Glutamatergic neuron (in vitro differentiated cells): ENCODE measurements at regions not wholly inside any gene's neighbourhood (a gene's known extent, or its start where the extent isn't known, plus 50 kb on each side); places are given as distances from the start of the nearest gene placed in this dataset.

Source experiments
- DNase-seq: peaks from one replicate; pipeline ENCODE4 v3.0.0; 2022
- H3K27ac Mint-ChIP-seq: one replicate; pipeline ENCODE4 v1.8.0; 2020; ENCODE audit warnings: mild to moderate bottlenecking, mixed read lengths, inconsistent platforms; ENCODE audit not compliant: unreplicated experiment
- H3K27me3 Mint-ChIP-seq: one replicate; pipeline ENCODE4 v1.8.0; 2020; ENCODE audit warnings: mild to moderate bottlenecking, moderate library complexity, mixed read lengths, inconsistent platforms; ENCODE audit not compliant: unreplicated experiment
- H3K36me3 Mint-ChIP-seq: one replicate; pipeline ENCODE4 v1.8.0; 2020; ENCODE audit warnings: mild to moderate bottlenecking, mixed read lengths, inconsistent platforms; ENCODE audit not compliant: unreplicated experiment
- H3K4me1 Mint-ChIP-seq: one replicate; pipeline ENCODE4 v1.8.0; 2020; ENCODE audit warnings: mild to moderate bottlenecking, low read depth, mixed read lengths, inconsistent platforms; ENCODE audit not compliant: unreplicated experiment
- H3K4me3 Mint-ChIP-seq: one replicate; pipeline ENCODE4 v1.8.0; 2020; ENCODE audit warnings: mild to moderate bottlenecking, mixed read lengths, inconsistent platforms; ENCODE audit not compliant: unreplicated experiment
- H3K9me3 Mint-ChIP-seq: one replicate; pipeline ENCODE4 v1.8.0; 2020; ENCODE audit warnings: mild to moderate bottlenecking, moderate library complexity, mixed read lengths, inconsistent platforms; ENCODE audit not compliant: unreplicated experiment
- CTCF ChIP-seq: fragments of 200-600 bp; sonication (generic); IDR thresholded peaks from one replicate; pipeline ENCODE4 v1.5.0; 2021; ENCODE audit not compliant: partially characterized antibody, unreplicated experiment

GRCh38 chr2:199024224-199024623 is 433.5 kb downstream of the SATB2 start:
- H3K27me3 Mint-ChIP-seq = no peaks in the 10 kb centered on the region
- no peak overlapping the region for H3K27ac Mint-ChIP-seq
- H3K4me3 Mint-ChIP-seq = no peak overlapping the region
- no peak for TF ChIP-seq CTCF
- no peaks in the 10 kb centered on the region for H3K9me3 Mint-ChIP-seq
- H3K4me1 Mint-ChIP-seq = peaks cover 8% of the 10 kb centered on the region
- no peaks in the 10 kb centered on the region for H3K36me3 Mint-ChIP-seq
- DNase-seq = no peak

GRCh38 chr2:199019898-199020507 is 437.7 kb downstream of the SATB2 start:
- H3K4me3 Mint-ChIP-seq = no peak overlapping the region
- TF ChIP-seq CTCF = peak; percentile 70
- peaks cover 5% of the 10 kb centered on the region for H3K4me1 Mint-ChIP-seq
- H3K36me3 Mint-ChIP-seq = no peaks in the 10 kb centered on the region
- H3K27me3 Mint-ChIP-seq = no peaks in the 10 kb centered on the region
- H3K27ac Mint-ChIP-seq = no peak overlapping the region
- DNase-seq = peak; percentile 33
- no peaks in the 10 kb centered on the region for H3K9me3 Mint-ChIP-seq

- Mint-ChIP-seq H3K4me1 (peaks cover 1% of the 10 kb centered on the region), H3K27ac (no peak overlapping the region), H3K36me3 (no peaks in the 10 kb centered on the region), H3K27me3 (no peaks in the 10 kb centered on the region), H3K9me3 (no peaks in the 10 kb centered on the region), H3K4me3 (no peak overlapping the region)
- TF ChIP-seq CTCF = no peak
- no peak for DNase-seq
Observed at GRCh38 chr2:199018826-199019225, 438.9 kb downstream of the SATB2 start.

GRCh38 chr2:199015072-199015471 is 442.7 kb downstream of the SATB2 start:
- no peak overlapping the region for H3K27ac Mint-ChIP-seq
- no peaks in the 10 kb centered on the region for H3K9me3 Mint-ChIP-seq
- TF ChIP-seq CTCF = no peak
- no peaks in the 10 kb centered on the region for H3K27me3 Mint-ChIP-seq
- H3K4me1 Mint-ChIP-seq = peaks cover 1% of the 10 kb centered on the region
- DNase-seq = no peak
- no peak overlapping the region for H3K4me3 Mint-ChIP-seq
- H3K36me3 Mint-ChIP-seq = no peaks in the 10 kb centered on the region

- peaks cover 1% of the 10 kb centered on the region for H3K4me1 Mint-ChIP-seq
- no peak overlapping the region for H3K27ac Mint-ChIP-seq
- H3K27me3 Mint-ChIP-seq = no peaks in the 10 kb centered on the region
- no peaks in the 10 kb centered on the region for H3K36me3 Mint-ChIP-seq
- TF ChIP-seq CTCF = no peak
- H3K9me3 Mint-ChIP-seq = no peaks in the 10 kb centered on the region
- DNase-seq = no peak
- H3K4me3 Mint-ChIP-seq = no peak overlapping the region
Observed at GRCh38 chr2:199014226-199014625, 443.5 kb downstream of the SATB2 start.
